ENCODE measurements at regions not wholly inside any gene's neighbourhood (a gene's known extent, or its start where the extent isn't known, plus 50 kb on each side); places are given as distances from the start of the nearest gene placed in this dataset.

GRCh38 chrX:21056622-21057021, 317.6 kb upstream of the CNKSR2 start:
- no peak for DNase-seq

GRCh38 chrX:21047034-21047455, 327.2 kb upstream of the CNKSR2 start:
- no peak for DNase-seq

DNA sequence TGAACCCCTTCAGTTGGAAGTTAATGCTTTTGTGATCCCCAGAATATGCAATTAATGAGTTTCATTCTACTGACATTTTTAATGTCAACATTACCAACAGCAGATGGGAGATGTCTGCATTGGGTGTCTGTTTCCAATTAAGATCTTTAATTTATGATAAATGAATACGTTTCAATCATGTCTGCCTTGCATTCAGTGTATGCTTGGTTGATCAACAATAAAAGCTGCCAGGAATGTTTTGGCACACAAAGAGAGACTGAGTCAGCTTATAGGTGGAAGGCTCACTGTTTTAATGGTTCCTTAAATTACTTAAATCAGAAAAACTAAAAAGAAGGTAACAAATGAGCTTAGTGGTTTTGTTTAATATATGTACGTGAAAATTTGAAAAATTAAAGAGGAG, 359.9 kb upstream of the CNKSR2 start:
- peak; percentile 20 for DNase-seq

- no peak for DNase-seq
Measured at GRCh38 chrX:21004835-21005234, 369.4 kb upstream of the CNKSR2 start.

- DNase-seq = no peak
Measured at GRCh38 chrX:20995829-20996228, 378.4 kb upstream of the CNKSR2 start.

GRCh38 chrX:20989361-20989760, 384.9 kb upstream of the CNKSR2 start:
- DNase-seq = no peak

GRCh38 chrX:20988804-20989203, 385.4 kb upstream of the CNKSR2 start:
- DNase-seq = no peak

DNA sequence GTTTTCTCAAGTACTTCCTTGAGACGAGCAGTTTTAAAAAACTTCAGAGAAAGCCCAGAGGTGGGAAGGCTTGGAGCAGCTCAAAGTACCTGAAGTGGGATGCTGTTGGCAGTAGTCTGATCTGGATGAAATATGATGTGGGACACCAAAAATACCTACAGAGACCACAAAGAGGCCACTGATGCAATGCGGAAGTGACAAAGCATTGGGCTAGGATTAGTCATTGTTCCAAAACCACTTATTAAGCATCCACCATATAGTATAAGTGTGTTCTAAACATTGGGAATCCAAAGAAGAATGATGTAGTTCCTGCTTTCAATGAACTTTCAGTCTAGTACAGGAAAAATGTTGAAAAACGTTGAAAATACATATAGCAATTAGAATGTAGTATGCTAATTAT, 386.1 kb upstream of the CNKSR2 start:
- no peak for DNase-seq

GRCh38 chrX:20980426-20980825, 393.8 kb upstream of the CNKSR2 start:
- no peak for DNase-seq

DNA sequence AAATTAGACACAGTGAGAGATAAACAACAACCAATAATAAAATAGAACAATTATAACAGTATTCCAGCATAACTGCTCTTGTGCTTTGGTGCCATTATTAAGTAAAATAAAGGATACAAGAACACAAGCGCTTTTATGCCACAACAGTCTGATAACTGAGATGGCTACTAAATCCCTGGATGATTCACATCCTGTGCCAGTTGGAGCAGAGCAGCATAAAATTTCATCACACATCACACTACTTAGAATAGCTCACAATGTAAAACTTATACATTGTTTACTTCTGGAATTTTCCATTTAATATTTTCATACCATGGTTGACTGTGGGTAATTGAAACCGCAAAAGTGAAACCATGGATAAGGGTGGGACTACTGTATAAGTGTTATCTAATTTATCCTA, 399.9 kb upstream of the CNKSR2 start:
- DNase-seq = no peak

DNA sequence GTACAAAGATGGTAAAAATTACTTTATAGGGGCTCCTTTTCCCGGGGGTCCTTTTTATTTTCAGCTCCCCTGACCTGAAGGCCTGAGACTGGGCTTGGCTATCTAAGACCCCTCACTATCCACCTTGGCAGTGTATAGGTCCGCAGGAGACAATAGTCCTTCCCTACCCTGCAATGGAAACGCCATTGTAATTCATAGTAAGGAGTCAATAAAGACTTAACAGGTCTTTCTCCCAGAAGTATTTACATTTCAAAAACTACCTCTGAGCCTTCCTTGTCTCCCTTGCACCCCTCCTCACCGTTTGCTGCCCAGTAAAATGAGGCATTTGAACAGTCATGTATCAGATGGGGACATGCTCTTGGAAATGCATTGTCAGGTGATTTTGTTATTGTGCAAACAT, 401.2 kb upstream of the CNKSR2 start:
- DNase-seq = no peak

- no peak for DNase-seq
Measured at GRCh38 chrX:20971250-20971649, 403.0 kb upstream of the CNKSR2 start.

DNA sequence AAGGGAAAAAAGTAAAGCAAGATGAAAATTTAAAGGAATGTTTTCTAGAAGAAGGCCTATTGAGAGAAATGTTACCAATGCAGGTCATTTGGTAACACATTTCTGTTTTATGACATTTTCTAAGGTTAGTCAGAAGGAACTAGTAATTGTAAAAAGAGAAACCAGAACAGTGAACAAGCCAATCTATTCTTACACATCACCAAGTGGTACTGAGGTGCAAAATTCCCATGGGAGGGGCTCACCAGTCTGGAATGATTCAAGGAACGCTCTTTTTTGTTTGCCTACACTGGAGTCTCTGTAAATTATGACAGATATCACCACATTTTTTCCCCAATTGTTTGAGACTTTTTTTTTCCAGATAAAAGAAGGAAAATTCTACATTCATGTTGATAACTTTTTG, 404.7 kb upstream of the CNKSR2 start:
- DNase-seq = no peak

GRCh38 chrX:20968996-20969395, 405.2 kb upstream of the CNKSR2 start:
- no peak for DNase-seq

DNA sequence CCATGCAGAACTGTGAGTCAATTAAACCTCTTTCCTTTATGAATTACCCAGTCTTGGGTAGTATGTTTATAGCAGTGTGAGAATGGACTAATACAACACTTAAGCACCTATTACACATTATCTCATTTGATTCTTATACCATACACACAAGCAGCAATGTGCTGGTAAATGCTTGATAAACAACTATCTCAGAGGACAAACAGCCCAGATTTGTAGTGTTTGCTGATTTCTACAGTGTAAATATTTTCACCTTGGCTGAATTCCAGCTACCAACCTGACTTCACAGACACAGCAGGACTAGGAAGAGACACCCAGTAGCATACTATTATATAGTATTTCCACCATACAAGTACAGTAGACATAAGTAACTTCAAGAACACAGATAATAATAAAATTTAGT, 406.5 kb upstream of the CNKSR2 start:
- DNase-seq = no peak

DNA sequence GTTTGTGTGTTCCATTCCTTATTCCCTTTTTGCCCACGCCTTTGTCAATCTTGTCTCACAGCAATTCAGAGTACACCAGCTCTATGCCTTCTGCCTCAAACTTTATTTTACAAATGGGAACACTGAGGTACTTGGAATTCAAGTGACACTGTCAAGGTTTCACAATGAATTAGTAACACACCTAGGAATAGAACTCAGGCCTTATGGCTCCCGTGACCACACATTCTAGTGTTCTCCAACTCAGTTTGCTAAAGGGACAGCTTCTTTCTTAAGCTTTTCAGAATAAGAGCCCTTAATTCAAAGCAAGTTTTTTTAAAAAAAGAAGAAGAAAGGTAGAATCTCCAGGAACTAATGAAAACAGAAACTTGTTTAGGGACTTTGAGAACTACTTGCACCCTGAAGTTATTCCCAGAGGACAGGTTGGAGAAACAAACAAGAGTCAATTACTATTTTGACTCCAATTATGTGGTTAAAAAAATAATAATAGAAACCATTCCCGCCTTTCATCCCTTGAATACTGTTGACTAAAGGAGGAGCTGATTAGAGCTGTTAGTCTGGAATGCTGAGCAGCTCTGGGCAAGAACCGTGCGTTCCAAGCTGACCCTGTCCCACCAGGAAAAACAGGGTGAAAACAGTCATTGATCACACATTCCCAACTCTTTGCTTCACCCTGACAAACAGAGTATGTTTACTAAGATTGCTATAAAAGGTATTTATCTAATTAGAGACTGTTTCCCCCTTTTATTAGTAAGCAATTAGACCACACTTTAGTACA, 408.8 kb upstream of the CNKSR2 start:
- no peak for DNase-seq

DNA sequence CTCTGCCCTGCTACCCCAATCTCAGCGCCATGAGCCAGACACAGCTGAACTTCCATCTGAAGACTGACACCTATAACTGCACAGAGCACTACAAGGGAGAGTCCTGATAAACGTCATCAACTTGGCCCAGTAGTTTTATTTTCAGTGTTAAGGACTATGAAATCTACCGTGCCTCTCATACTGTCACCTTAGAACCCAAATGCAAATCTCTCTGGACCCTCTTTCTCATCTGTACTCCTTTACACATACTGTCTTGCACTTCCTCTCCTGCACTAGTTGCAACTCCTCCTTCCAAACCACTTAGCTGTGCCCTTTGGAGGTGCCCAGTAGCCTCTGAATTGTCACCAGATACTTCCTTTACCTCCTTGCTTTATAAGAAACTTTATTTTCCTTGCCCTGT, 420.2 kb upstream of the CNKSR2 start:
- no peak for DNase-seq

DNA sequence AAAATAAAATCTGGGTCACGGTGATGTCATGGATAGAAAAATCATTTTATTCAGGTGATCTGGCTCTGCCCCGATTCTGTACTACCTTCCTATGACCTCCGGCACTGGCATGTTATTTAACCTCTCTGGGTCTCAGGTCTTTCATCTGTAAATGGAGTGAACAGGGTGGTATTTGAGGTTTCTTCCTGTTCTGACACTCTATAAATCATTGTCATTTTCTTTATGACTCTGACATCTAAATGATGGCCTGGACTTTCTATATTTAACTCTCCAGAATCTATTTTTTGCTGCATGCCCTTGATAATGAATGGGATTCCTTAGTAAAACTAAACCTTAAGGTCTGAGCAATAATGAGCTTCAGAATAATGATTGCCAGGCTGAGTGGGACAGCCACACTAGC, 422.0 kb upstream of the CNKSR2 start:
- no peak for DNase-seq

DNA sequence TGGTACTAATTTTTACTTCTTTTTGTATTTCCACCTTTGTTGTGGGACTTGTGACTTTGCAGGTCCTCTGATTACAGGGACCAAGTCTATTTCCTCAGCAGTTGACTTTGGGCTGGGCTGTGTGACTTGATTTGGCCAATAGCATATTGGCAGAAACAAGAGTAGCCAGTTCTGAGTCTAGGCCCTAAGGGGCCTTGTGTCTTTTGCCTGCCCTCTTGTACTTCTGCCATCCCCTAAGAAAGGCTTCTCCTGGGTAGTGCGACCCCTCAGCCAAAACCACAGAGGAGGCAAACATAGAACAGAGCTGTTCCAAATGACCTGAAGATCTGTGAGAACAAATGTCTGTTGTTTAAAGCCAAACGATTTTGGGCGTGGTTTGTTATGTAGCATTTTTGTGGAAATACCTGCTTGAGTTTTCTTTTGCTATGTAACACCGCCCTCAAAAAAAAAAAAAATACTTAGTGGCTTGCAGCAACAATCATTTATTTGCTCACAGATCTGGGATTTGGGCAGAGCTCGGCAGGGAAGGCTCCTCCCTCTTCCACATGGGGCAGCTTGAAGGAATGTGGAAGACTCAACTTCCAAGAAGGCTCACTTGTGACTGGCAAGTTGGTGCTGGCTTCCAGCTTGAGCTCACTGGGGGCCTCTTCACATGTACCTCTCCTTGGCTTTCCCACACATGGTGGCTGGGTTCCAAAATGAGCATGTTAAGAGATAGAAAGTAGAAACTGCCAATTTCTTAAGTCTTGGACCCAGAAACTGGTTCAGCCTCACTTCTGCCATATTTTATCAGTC, 423.0 kb upstream of the CNKSR2 start:
- DNase-seq = no peak

GRCh38 chrX:20947411-20947912, 426.8 kb upstream of the CNKSR2 start:
- DNase-seq = no peak

DNA sequence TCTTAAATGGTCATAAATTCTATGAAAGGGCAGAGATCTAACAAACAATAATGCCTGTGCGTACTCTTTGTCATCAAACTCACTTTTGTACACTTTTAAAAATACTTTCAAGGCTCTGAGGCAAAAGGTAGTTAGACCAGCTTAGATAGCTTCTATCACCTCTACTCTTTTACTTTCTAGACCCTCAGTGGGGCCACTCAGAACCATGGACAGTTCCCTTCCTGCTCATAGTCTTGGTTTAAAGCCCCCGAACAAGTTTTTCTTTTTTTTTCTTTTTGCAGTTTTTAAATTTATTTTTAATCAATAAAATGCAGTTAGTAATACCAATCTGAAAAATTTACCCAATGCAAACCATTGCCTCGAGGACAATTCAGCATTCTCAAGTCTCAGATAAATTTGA, 460.5 kb upstream of the CNKSR2 start:
- no peak for DNase-seq

- DNase-seq = no peak
Measured at GRCh38 chrX:20906571-20906970, 467.6 kb upstream of the CNKSR2 start.

DNA sequence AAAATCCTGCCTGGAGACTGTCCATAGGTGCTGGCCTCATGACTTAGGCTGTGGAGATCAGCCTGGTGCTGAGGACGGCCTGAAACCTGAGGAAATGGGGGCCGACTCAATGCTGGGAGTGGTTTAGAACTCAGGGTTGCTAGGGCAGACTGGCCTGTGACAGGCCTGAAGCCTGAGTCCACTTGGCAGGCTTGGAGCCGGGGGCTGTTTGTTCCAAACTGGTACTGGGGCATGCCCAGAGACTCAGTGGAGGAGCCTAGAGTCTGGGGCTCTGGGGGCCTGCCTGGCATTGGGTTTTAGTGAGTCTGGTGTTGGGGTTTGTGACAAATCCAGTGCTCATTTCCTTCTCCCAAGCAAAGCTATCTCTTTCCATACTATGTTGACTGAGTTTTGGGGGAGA, 489.7 kb upstream of the CNKSR2 start:
- no peak for DNase-seq

- peak; percentile 76 for DNase-seq
Measured at GRCh38 chrX:20863649-20864048, 510.6 kb upstream of the CNKSR2 start.

Measured in NCI-H2171 treated with DMSO at 0.1 percent for 48 hours (cell line).